HepG2 (cell line): ENCODE measurements at regions not wholly inside any gene's neighbourhood (a gene's known extent, or its start where the extent isn't known, plus 50 kb on each side); places are given as distances from the start of the nearest gene placed in this dataset.

ENCODE experiments used
- ATAC-seq: fragments of 200-7000 bp; cut with Tn5 transposase; 3 replicates; pipeline ENCODE4 v1.9.1; 2020; ENCODE audit warnings: mild to moderate bottlenecking, moderate library complexity
- BruUV-seq: library from RNA; stranded (reverse); fragments of 400-500 nt; replicated peaks from 2 replicates; lab custom pipeline; 2021; lab: Mats Ljungman, UMichigan
- CTCF ChIA-PET: fragments of 300-600 bp; formaldehyde crosslinking; extraction: SDS; loops from one replicate; lab custom pipeline; 2021; ENCODE audit warnings: low total read pairs, inconsistent platforms, low intra/inter-chr PET ratio; lab: Yijun Ruan, JAX
- POLR2A ChIA-PET: fragments of 350-600 bp; sonication (Branson Sonifier 250); formaldehyde crosslinking; loops from one replicate; lab custom pipeline; 2020; ENCODE audit warnings: antibody characterized with exemption, inconsistent platforms; lab: Yijun Ruan, JAX
- DNase-seq: peaks from one replicate; pipeline ENCODE4 v3.0.0-alpha.2; 2015; ENCODE audit warnings: low spot score
- FAIRE-seq: peaks from 3 replicates; lab custom pipeline; 2011; peaks lifted over from hg19 to GRCh38; lab: Jason Lieb, UNC
- H2AFZ ChIP-seq: one replicate; pipeline ENCODE4 v1.6.1; 2011; ENCODE audit warnings: low read length, inconsistent platforms
- H3K27ac ChIP-seq: fragments of 300-600 bp; 3 replicates; pipeline ENCODE4 v1.8.0; 2011; ENCODE audit warnings: mixed run types, mild to moderate bottlenecking, mixed read lengths, low read length, inconsistent platforms; ENCODE audit not compliant: insufficient read depth; ENCODE audit errors: extremely low read length
- H3K27me3 ChIP-seq, 2 experiments: fragments of 200-600 bp in 1 of 2; 2 replicates in 1 of 2; 3 replicates in 1 of 2; pipeline versions ENCODE4 v1.6.0 to v1.8.0; 2011; ENCODE audit warnings: low read length in 2 of 2, mild to moderate bottlenecking in 2 of 2, moderate library complexity in 2 of 2, inconsistent platforms in 1 of 2; ENCODE audit not compliant: insufficient read depth in 2 of 2, control insufficient read depth in 1 of 2
- H3K36me3 ChIP-seq, 2 experiments: fragments of 200-600 bp in 1 of 2; replicated peaks in 1 of 2; 2 replicates in 1 of 2; 3 replicates in 1 of 2; pipeline versions ENCODE4 v1.5.1 to v1.8.0; 2011; ENCODE audit warnings: low read length in 2 of 2, inconsistent platforms in 1 of 2; ENCODE audit not compliant: insufficient read depth in 2 of 2, control insufficient read depth in 1 of 2
- H3K4me1 ChIP-seq: 2 replicates; pipeline ENCODE4 v1.5.1; 2012; ENCODE audit warnings: low read length, inconsistent platforms; ENCODE audit not compliant: insufficient read depth
- H3K4me2 ChIP-seq: 2 replicates; pipeline ENCODE4 v1.6.0; 2011; ENCODE audit warnings: low read depth, low read length, inconsistent platforms
- H3K4me3 ChIP-seq, 3 experiments: fragments of 200-600 bp in 1 of 3; sonication (generic), shearing (Covaris generic) in 1 of 3; replicated peaks in 1 of 3; 2 replicates each; pipeline ENCODE4 v1.5.1; 2011 to 2016; ENCODE audit warnings: low read length in 3 of 3, inconsistent platforms in 2 of 3, low read depth in 2 of 3, mild to moderate bottlenecking in 2 of 3, control low read depth in 1 of 3, mixed read lengths in 1 of 3; ENCODE audit not compliant: insufficient read depth in 1 of 3
- H3K79me2 ChIP-seq: one replicate; pipeline ENCODE4 v1.6.1; 2011; ENCODE audit warnings: low read length, inconsistent platforms; ENCODE audit not compliant: insufficient read depth
- H3K9ac ChIP-seq: 2 replicates; pipeline ENCODE4 v1.6.0; 2011; ENCODE audit warnings: mild to moderate bottlenecking, low read depth, low read length, inconsistent platforms; ENCODE audit not compliant: insufficient read depth
- H3K9me3 ChIP-seq: 2 replicates; pipeline ENCODE4 v1.5.1; 2012; ENCODE audit warnings: mild to moderate bottlenecking, low read length
- H4K20me1 ChIP-seq: 2 replicates; pipeline ENCODE4 v1.6.0; 2011; ENCODE audit warnings: inconsistent platforms, mild to moderate bottlenecking, low read length, moderate library complexity; ENCODE audit not compliant: insufficient read depth
- ADNP ChIP-seq: sonication (generic); formaldehyde crosslinking; IDR thresholded peaks from 2 replicates; pipeline ENCODE4 v1.4.0; 2020; ENCODE audit warnings: missing genetic modification reagents
- ETV6 ChIP-seq: sonication (generic); formaldehyde crosslinking; conservative IDR thresholded peaks from 2 replicates; pipeline ENCODE4 v1.4.0; 2020; ENCODE audit warnings: missing genetic modification reagents
- FOXK2 ChIP-seq: fragments of 450-650 bp; IDR thresholded peaks from 2 replicates; pipeline ENCODE4 v1.6.1; 2016
- GPBP1L1 ChIP-seq: sonication (generic); formaldehyde crosslinking; IDR thresholded peaks from 2 replicates; pipeline ENCODE4 v1.5.0; 2020; ENCODE audit warnings: mild to moderate bottlenecking, missing genetic modification reagents
- MIER3 ChIP-seq: IDR thresholded peaks from 2 replicates; pipeline ENCODE4 v1.6.1; 2016; ENCODE audit warnings: missing compliant biosample characterization, borderline replicate concordance
- NFIC ChIP-seq: IDR thresholded peaks from 2 replicates; pipeline ENCODE4 v1.6.1; 2012; ENCODE audit warnings: mild to moderate bottlenecking, low read length, inconsistent platforms
- SRSF1 ChIP-seq: fragments of 200-400 bp; formaldehyde crosslinking; optimal IDR thresholded peaks from 2 replicates; pipeline ENCODE3; 2017; ENCODE audit warnings: mild to moderate bottlenecking, low read depth, low read length, moderate library complexity
- TAF15 ChIP-seq: fragments of 200-400 bp; formaldehyde crosslinking; IDR thresholded peaks from one replicate; pipeline ENCODE4 v1.6.1; 2018; ENCODE audit warnings: mild to moderate bottlenecking, low read depth, low read length; ENCODE audit not compliant: poor library complexity, severe bottlenecking
- TBX3 ChIP-seq: fragments of 450-650 bp; IDR thresholded peaks from 2 replicates; pipeline ENCODE4 v1.6.1; 2017; ENCODE audit warnings: antibody characterized with exemption, mild to moderate bottlenecking, inconsistent platforms, borderline replicate concordance
- THRA ChIP-seq: sonication (generic); formaldehyde crosslinking; IDR thresholded peaks from 2 replicates; pipeline ENCODE4 v1.4.0; 2020; ENCODE audit warnings: missing genetic modification reagents, borderline replicate concordance
- ZBTB7A ChIP-seq: sonication (generic); formaldehyde crosslinking; IDR thresholded peaks from 2 replicates; pipeline ENCODE4 v1.8.0; 2022; ENCODE audit warnings: mild to moderate bottlenecking, missing genetic modification reagents
- ZNF230 ChIP-seq: sonication (generic); formaldehyde crosslinking; IDR thresholded peaks from 2 replicates; pipeline ENCODE4 v1.4.0; 2020; ENCODE audit warnings: mild to moderate bottlenecking, missing genetic modification reagents
- ZNF292 ChIP-seq: sonication (generic); formaldehyde crosslinking; IDR thresholded peaks from 2 replicates; pipeline ENCODE4 v1.8.1; 2022; ENCODE audit warnings: mild to moderate bottlenecking, low read depth, missing genetic modification reagents, borderline replicate concordance
- ZNF740 ChIP-seq: sonication (generic); formaldehyde crosslinking; IDR thresholded peaks from 2 replicates; pipeline ENCODE4 v1.4.0; 2020; ENCODE audit warnings: missing genetic modification reagents
- ZNF792 ChIP-seq: IDR thresholded peaks from 2 replicates; pipeline ENCODE4 v1.6.1; 2016
- WGBS: methylation state at CpG from one replicate; pipeline ENCODE4 v1.1.6; 2017; ENCODE audit warnings: low lambda C conversion rate; 5-methylcytosine and 5-hydroxymethylcytosine counted together
- in situ Hi-C: cut with HindIII; loops from 2 replicates; pipeline ENCODE4 v1.10.0; 2017; ENCODE audit warnings: low pct_unique_long_range_greater_than_20kb; ENCODE audit not compliant: extremely low pct_ligation_motif_present
- intact Hi-C: fragments of 100-400 bp; cut with micrococcal nuclease; formaldehyde crosslinking; loops from one replicate; pipeline ENCODE4 v1.10.0; 2022; ENCODE audit not compliant: unreplicated experiment

GRCh38 chr1:34373912-34374311 lies 197.2 kb downstream of the C1orf94 start:
- Histone ChIP-seq H2AFZ (no peak overlapping the region), H3K4me3 (no peak overlapping the region), H3K27me3 (peaks cover 0 to 1% of the 10 kb centered on the region in 2 experiments; a peak in 1 of 5 replicates), H3K9me3 (no peaks in the 10 kb centered on the region), H3K4me1 (no peaks in the 10 kb centered on the region), H3K27ac (no peak overlapping the region), H3K79me2 (no peaks in the 10 kb centered on the region), H3K9ac (no peak overlapping the region), H3K36me3 (no peaks in the 10 kb centered on the region), H3K4me2 (no peak overlapping the region), H4K20me1 (no peaks in the 10 kb centered on the region)
- in situ Hi-C loops (no loop called here), intact Hi-C loops (no loop called here)
- ATAC-seq (no peak), DNase-seq (no peak), FAIRE-seq (no peak)
- TF ChIP-seq ADNP (CRISPR knock-in tag) (no peak), SRSF1 (no peak), GPBP1L1 (CRISPR knock-in tag) (no peak), ZBTB7A (CRISPR knock-in tag) (no peak), NFIC (no peak)
- POLR2A ChIA-PET = no interaction called here
- CTCF ChIA-PET = no interaction called here
- no TSS peak for BruUV-seq

GRCh38 chr1:34376531-34376930 lies 199.8 kb downstream of the C1orf94 start:
- no peak overlapping the region for H3K9ac ChIP-seq
- H2AFZ ChIP-seq = no peak overlapping the region
- TF ChIP-seq ZNF292 (CRISPR knock-in tag) (no peak), MIER3 (CRISPR knock-in tag) (no peak), ZNF792 (CRISPR knock-in tag) (no peak), TAF15 (no peak), ZNF230 (no peak), ETV6 (no peak), ZNF740 (CRISPR knock-in tag) (no peak), FOXK2 (no peak), THRA (no peak), TBX3 (no peak)
- TF ChIP-seq, all 625 proteins: peak for 0
- Histone ChIP-seq H3K4me2 (no peak overlapping the region), H3K36me3 (no peaks in the 10 kb centered on the region), H3K79me2 (no peaks in the 10 kb centered on the region), H3K4me3 (no peak overlapping the region), H3K27me3 (peaks cover 1 to 10% of the 10 kb centered on the region in 2 experiments; a peak in 2 of 5 replicates), H3K27ac (no peak overlapping the region), H4K20me1 (no peaks in the 10 kb centered on the region), H3K4me1 (no peaks in the 10 kb centered on the region), H3K9me3 (no peaks in the 10 kb centered on the region)
- in situ Hi-C loops (no loop called here), intact Hi-C loops (no loop called here)
- no peak for FAIRE-seq
- ChIA-PET POLR2A (no interaction called here), CTCF (no interaction called here)
- DNase-seq = no peak
- ATAC-seq = no peak
- no TSS peak for BruUV-seq
- WGBS = 0% methylated on average over 2 of the region's 2 CpGs
